Trophoblast cell (in vitro differentiated cells and primary cell): ENCODE measurements at regions not wholly inside any gene's neighbourhood (a gene's known extent, or its start where the extent isn't known, plus 50 kb on each side); places are given as distances from the start of the nearest gene placed in this dataset.

Experiments used
- DNase-seq, 2 donors: peaks; one replicate each; pipeline ENCODE4 v3.0.0-alpha.2; 2016
- H2AFZ ChIP-seq: 2 replicates; pipeline ENCODE4 v1.6.1; 2013; ENCODE audit warnings: low read length, moderate library complexity, mild to moderate bottlenecking; ENCODE audit not compliant: insufficient read depth, poor library complexity
- H2AK5ac ChIP-seq: 2 replicates; pipeline ENCODE4 v1.6.1; 2013; ENCODE audit warnings: mild to moderate bottlenecking, low read length
- H2BK120ac ChIP-seq: 2 replicates; pipeline ENCODE4 v1.6.1; 2013; ENCODE audit warnings: low read length, mild to moderate bottlenecking, moderate library complexity; ENCODE audit not compliant: insufficient read depth, poor library complexity
- H2BK12ac ChIP-seq: 2 replicates; pipeline ENCODE4 v1.6.1; 2013; ENCODE audit warnings: mild to moderate bottlenecking, low read length, moderate library complexity
- H2BK5ac ChIP-seq: 2 replicates; pipeline ENCODE4 v1.6.1; 2013; ENCODE audit warnings: low read length, low read depth, moderate library complexity, mild to moderate bottlenecking; ENCODE audit not compliant: poor library complexity
- H3K14ac ChIP-seq: 2 replicates; pipeline ENCODE4 v1.6.1; 2013; ENCODE audit warnings: mild to moderate bottlenecking, low read length
- H3K18ac ChIP-seq: 2 replicates; pipeline ENCODE4 v1.6.1; 2013; ENCODE audit warnings: mild to moderate bottlenecking, low read length
- H3K23ac ChIP-seq: 2 replicates; pipeline ENCODE4 v1.6.1; 2013; ENCODE audit warnings: low read length
- H3K27ac ChIP-seq: 2 replicates; pipeline ENCODE4 v1.5.1; 2013; ENCODE audit warnings: low read depth, mild to moderate bottlenecking, inconsistent platforms, low read length, moderate library complexity
- H3K27me3 ChIP-seq: 2 replicates; pipeline ENCODE4 v1.6.1; 2013; ENCODE audit warnings: inconsistent platforms, mild to moderate bottlenecking, low read length, moderate library complexity; ENCODE audit not compliant: insufficient read depth
- H3K36me3 ChIP-seq, 2 experiments: 1 replicate in 1 of 2; 2 replicates in 1 of 2; pipeline ENCODE4 v1.6.1; 2013; ENCODE audit warnings: low read length in 2 of 2, mild to moderate bottlenecking in 2 of 2, moderate library complexity in 1 of 2; ENCODE audit not compliant: insufficient read depth in 2 of 2, control insufficient read depth in 1 of 2
- H3K4ac ChIP-seq: 2 replicates; pipeline ENCODE4 v1.6.1; 2013; ENCODE audit warnings: low read depth, mild to moderate bottlenecking, low read length, moderate library complexity
- H3K4me1 ChIP-seq, 2 experiments: 1 replicate in 1 of 2; 2 replicates in 1 of 2; pipeline ENCODE4 v1.6.1; 2013; ENCODE audit warnings: low read length in 2 of 2, mild to moderate bottlenecking in 2 of 2, moderate library complexity in 1 of 2; ENCODE audit not compliant: insufficient read depth in 2 of 2, control insufficient read depth in 1 of 2
- H3K4me2 ChIP-seq: 2 replicates; pipeline ENCODE4 v1.6.1; 2013; ENCODE audit warnings: inconsistent platforms, mild to moderate bottlenecking, low read length, moderate library complexity
- H3K4me3 ChIP-seq: 2 replicates; pipeline ENCODE4 v1.5.1; 2013; ENCODE audit warnings: mild to moderate bottlenecking, low read depth, low read length, inconsistent platforms
- H3K79me1 ChIP-seq: one replicate; pipeline ENCODE4 v1.6.1; 2013; ENCODE audit warnings: low read length
- H3K79me2 ChIP-seq: 2 replicates; pipeline ENCODE4 v1.6.1; 2013; ENCODE audit warnings: low read length, mild to moderate bottlenecking; ENCODE audit not compliant: control insufficient read depth, insufficient read depth, poor library complexity
- H3K9ac ChIP-seq: 2 replicates; pipeline ENCODE4 v1.6.1; 2013; ENCODE audit warnings: mild to moderate bottlenecking, low read length
- H3K9me3 ChIP-seq: 2 replicates; pipeline ENCODE4 v1.6.1; 2013; ENCODE audit warnings: low read depth, mild to moderate bottlenecking, control low read depth, inconsistent platforms, low read length; ENCODE audit not compliant: insufficient read depth
- H4K12ac ChIP-seq: 2 replicates; pipeline ENCODE4 v1.6.1; 2013; ENCODE audit warnings: low read depth, mild to moderate bottlenecking, low read length, moderate library complexity
- H4K8ac ChIP-seq: 2 replicates; pipeline ENCODE4 v1.6.1; 2013; ENCODE audit warnings: low read depth, mild to moderate bottlenecking, low read length, moderate library complexity
- H4K91ac ChIP-seq: one replicate; pipeline ENCODE4 v1.6.1; 2013; ENCODE audit warnings: low read depth, mild to moderate bottlenecking, low read length, moderate library complexity
- WGBS: extraction: QIAGEN DNeasy Blood & Tissue Kit; methylation state at CpG from one replicate; pipeline ENCODE4 v1.1.7; 2013; ENCODE audit warnings: missing lambda C conversion rate; ENCODE audit not compliant: insufficient read length, insufficient coverage; ENCODE audit errors: extremely low coverage; 5-methylcytosine and 5-hydroxymethylcytosine counted together

DNA sequence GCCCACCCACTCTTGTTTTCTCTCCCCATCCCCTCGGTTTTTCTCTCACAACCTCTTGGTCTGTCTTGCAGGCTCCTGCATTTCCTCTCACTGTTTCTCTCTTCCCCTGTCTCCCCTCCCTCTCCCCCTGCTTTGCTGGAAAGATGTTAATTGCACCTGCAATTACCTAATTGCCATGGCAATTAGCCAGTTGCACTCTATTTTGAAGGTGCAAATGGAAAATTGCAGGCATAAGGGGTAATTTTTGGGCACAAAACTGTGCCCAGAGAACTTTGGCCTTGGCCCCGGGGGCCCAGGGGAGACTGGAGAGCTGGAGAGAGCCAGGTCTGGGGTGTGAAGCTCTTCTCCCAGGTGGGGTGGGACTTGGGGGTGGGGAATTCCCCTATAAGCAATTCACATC lies 164.5 kb upstream of the TLE3 start:
- no peak overlapping the region for H2BK12ac ChIP-seq
- no peaks in the 10 kb centered on the region for H3K9me3 ChIP-seq
- no peak overlapping the region for H2AFZ ChIP-seq
- no peak overlapping the region for H3K23ac ChIP-seq
- H2BK120ac ChIP-seq, result no peak overlapping the region
- H3K79me1 ChIP-seq, result no peaks in the 10 kb centered on the region
- peaks cover 8 to 9% of the 10 kb centered on the region in 2 experiments for H3K4me1 ChIP-seq
- no peak overlapping the region for H4K8ac ChIP-seq
- H3K27me3 ChIP-seq, result no peaks in the 10 kb centered on the region
- no peak overlapping the region for H3K4me2 ChIP-seq
- DNase-seq, result no peak
- H3K79me2 ChIP-seq, result no peaks in the 10 kb centered on the region
- no peak overlapping the region for H4K91ac ChIP-seq
- WGBS, result no CpG with 5 or more reads among the region's 2 CpGs
- no peak overlapping the region for H3K9ac ChIP-seq
- H3K14ac ChIP-seq, result no peak overlapping the region
- H3K18ac ChIP-seq, result no peak overlapping the region
- no peak overlapping the region for H3K4ac ChIP-seq
- H3K27ac ChIP-seq, result no peak overlapping the region
- no peak overlapping the region for H4K12ac ChIP-seq
- no peak overlapping the region for H2AK5ac ChIP-seq
- H3K36me3 ChIP-seq, result no peaks in the 10 kb centered on the region
- H2BK5ac ChIP-seq, result no peak overlapping the region
- H3K4me3 ChIP-seq, result no peak overlapping the region

DNA sequence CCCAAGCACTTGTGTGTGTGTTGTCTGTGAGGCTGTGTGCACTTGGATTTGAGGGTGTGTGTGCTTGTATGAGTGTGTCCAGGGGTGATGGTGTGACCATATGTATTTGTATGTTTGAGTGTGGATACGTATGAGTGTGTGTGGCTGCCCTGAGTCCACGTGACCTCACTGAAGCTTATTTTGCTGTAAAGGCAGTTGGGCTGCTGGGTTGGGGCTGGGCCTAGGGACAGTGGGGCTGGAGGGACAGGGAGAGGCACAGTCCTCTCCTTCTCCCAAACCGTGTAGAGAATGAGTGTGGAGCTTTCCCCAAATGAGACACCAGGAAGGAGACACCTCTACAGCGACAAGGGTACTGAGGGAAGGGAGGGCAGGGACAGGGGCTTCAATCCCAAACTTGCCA lies 163.4 kb upstream of the TLE3 start:
- H3K9me3 ChIP-seq, result no peaks in the 10 kb centered on the region
- H2AK5ac ChIP-seq, result no peak overlapping the region
- no peaks in the 10 kb centered on the region for H3K79me1 ChIP-seq
- no peak overlapping the region for H3K23ac ChIP-seq
- no peak overlapping the region for H3K27ac ChIP-seq
- H3K9ac ChIP-seq, result no peak overlapping the region
- no peak overlapping the region for H2AFZ ChIP-seq
- H3K27me3 ChIP-seq, result no peaks in the 10 kb centered on the region
- H4K8ac ChIP-seq, result no peak overlapping the region
- no peak overlapping the region for H3K14ac ChIP-seq
- H3K4ac ChIP-seq, result no peak overlapping the region
- no peak overlapping the region for H3K18ac ChIP-seq
- no peaks in the 10 kb centered on the region for H3K79me2 ChIP-seq
- H2BK5ac ChIP-seq, result no peak overlapping the region
- DNase-seq, result no peak
- no peak overlapping the region for H2BK12ac ChIP-seq
- H3K4me1 ChIP-seq, result peaks cover 8 to 9% of the 10 kb centered on the region in 2 experiments
- H4K12ac ChIP-seq, result no peak overlapping the region
- no peak overlapping the region for H3K4me2 ChIP-seq
- no peak overlapping the region for H4K91ac ChIP-seq
- H3K36me3 ChIP-seq, result no peaks in the 10 kb centered on the region
- H2BK120ac ChIP-seq, result no peak overlapping the region
- no CpG with 5 or more reads among the region's 4 CpGs for whole genome bisulfite sequencing
- H3K4me3 ChIP-seq, result no peak overlapping the region

DNA sequence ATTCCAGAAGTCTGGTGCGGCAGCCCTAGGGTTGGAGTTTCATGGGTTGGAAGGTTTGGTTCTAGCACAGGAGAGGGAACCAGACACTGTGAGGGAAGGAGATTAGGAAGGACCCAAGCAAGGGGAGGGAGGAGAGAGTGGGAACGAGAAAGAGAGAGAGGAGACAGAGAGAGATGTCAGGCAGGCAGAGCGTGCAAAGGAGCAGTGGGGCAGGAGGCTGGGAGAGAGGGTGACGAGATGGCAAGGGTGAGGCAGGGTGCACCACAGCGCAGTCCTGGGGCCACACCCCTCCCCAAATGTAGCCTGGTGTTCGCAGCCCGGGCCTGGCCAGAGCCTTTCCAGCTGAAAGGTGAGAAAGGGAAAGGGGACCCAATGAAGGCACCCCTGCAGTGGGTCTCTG lies 162.9 kb upstream of the TLE3 start:
- Histone ChIP-seq H3K14ac (no peak overlapping the region), H4K12ac (no peak overlapping the region), H3K9ac (no peak overlapping the region), H3K36me3 (no peaks in the 10 kb centered on the region), H3K18ac (no peak overlapping the region), H3K27ac (no peak overlapping the region), H4K8ac (no peak overlapping the region), H2BK12ac (no peak overlapping the region), H3K4me2 (no peak overlapping the region), H3K4ac (no peak overlapping the region), H4K91ac (no peak overlapping the region), H3K4me1 (peaks cover 8 to 9% of the 10 kb centered on the region in 2 experiments), H2BK5ac (no peak overlapping the region), H3K4me3 (no peak overlapping the region), H3K23ac (no peak overlapping the region), H2AFZ (no peak overlapping the region), H3K79me2 (no peaks in the 10 kb centered on the region), H2BK120ac (no peak overlapping the region), H3K27me3 (no peaks in the 10 kb centered on the region), H2AK5ac (no peak overlapping the region), H3K79me1 (no peaks in the 10 kb centered on the region), H3K9me3 (no peaks in the 10 kb centered on the region)
- DNase-seq, result no peak
- no CpG with 5 or more reads among the region's 7 CpGs for WGBS

DNA sequence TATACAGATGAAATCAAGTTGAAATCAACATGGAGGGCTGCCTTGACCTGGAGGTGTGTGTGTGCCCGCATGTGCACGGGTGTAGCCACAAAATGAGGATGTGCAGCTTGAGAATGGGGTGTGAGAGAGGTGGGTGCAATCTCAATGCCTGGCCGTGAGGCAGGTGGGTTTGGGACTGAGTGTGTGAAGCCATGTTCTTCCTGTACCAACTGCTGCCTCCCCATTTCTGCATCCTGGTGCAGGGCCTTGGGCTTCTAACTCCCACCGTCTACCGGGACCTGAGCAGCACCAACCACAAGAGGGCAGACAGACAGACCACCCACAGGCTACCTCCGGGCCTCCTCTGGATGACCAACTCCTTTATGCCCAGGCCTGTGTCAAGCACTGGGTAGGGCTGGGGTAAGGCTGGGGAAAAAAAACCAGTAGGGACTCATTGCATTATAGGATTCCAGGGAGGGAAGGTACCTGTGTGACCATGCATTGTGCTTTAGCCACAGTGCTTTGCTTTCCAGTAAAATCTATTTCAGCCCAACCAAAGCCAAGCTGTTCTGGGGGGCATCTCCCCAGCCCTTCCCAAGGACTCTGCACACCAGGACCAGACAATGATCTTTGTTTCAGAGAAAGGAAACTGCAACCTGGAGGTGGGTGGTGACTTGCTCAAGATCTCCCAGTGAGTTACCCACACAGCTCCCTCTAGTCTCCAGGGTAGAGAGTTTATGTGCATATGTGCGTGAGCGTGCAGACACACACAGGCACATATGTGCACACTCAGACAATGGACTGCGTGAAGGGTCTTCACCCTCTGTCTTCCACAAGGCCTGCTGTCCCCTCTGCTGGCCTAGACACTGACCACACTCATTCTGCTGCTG lies 162.2 kb upstream of the TLE3 start:
- WGBS, result no CpG with 5 or more reads among the region's 9 CpGs

More for the DNA sequence above, 162.2 kb upstream of the TLE3 start:
- H3K9me3 ChIP-seq, result no peaks in the 10 kb centered on the region
- H3K4me1 ChIP-seq, result peaks cover 8 to 9% of the 10 kb centered on the region in 2 experiments
- no peak overlapping the region for H3K4me3 ChIP-seq
- no peak overlapping the region for H2AK5ac ChIP-seq
- H3K27me3 ChIP-seq, result no peaks in the 10 kb centered on the region
- H3K36me3 ChIP-seq, result no peaks in the 10 kb centered on the region
- H2BK120ac ChIP-seq, result no peak overlapping the region
- H4K91ac ChIP-seq, result no peak overlapping the region
- H3K79me1 ChIP-seq, result no peaks in the 10 kb centered on the region
- H3K9ac ChIP-seq, result no peak overlapping the region
- no peak overlapping the region for H3K4ac ChIP-seq
- H3K4me2 ChIP-seq, result no peak overlapping the region
- H3K79me2 ChIP-seq, result no peaks in the 10 kb centered on the region
- H2BK5ac ChIP-seq, result no peak overlapping the region
- H3K14ac ChIP-seq, result no peak overlapping the region
- H4K12ac ChIP-seq, result no peak overlapping the region
- H2AFZ ChIP-seq, result no peak overlapping the region
- H3K18ac ChIP-seq, result no peak overlapping the region
- H3K27ac ChIP-seq, result no peak overlapping the region
- no peak overlapping the region for H4K8ac ChIP-seq
- peak in 1 of 2 donors; percentile 32 for DNase-seq
- H2BK12ac ChIP-seq, result no peak overlapping the region
- H3K23ac ChIP-seq, result no peak overlapping the region
